A549 (cell line): ENCODE measurements at regions not wholly inside any gene's neighbourhood (a gene's known extent, or its start where the extent isn't known, plus 50 kb on each side); places are given as distances from the start of the nearest gene placed in this dataset.

Source experiments
- ATAC-seq, 2 experiments: fragments of 200-7000 bp in 1 of 2; fragments of >200 bp in 1 of 2; cut with Nextera tagmentation in 1 of 2; cut with Tn5 transposase in 1 of 2; 3 replicates each; pipeline versions ENCODE4 v1.8.0 to v1.9.1; 2018 to 2020; ENCODE audit warnings: mild to moderate bottlenecking in 1 of 2, moderate library complexity in 1 of 2
- CTCF ChIA-PET: fragments of 300-600 bp; sonication (Branson Sonifier 250); formaldehyde crosslinking; extraction: SDS; loops from one replicate; lab custom pipeline; 2021; ENCODE audit warnings: antibody characterized with exemption, inconsistent platforms; lab: Yijun Ruan, JAX
- POLR2A ChIA-PET: fragments of 350-600 bp; formaldehyde crosslinking; extraction: SDS; loops from one replicate; lab custom pipeline; 2021; ENCODE audit warnings: antibody characterized with exemption, inconsistent platforms; lab: Yijun Ruan, JAX
- DNase-seq, 2 experiments: peaks; one replicate each; pipeline versions ENCODE4 v3.0.0 to v3.0.0-alpha.2; 2011 to 2016; ENCODE audit warnings: low read depth in 1 of 2, low spot score in 1 of 2
- FAIRE-seq: peaks from 2 replicates; lab custom pipeline; 2011; peaks lifted over from hg19 to GRCh38; lab: Jason Lieb, UNC
- H3K27ac ChIP-seq, 2 experiments: fragments of >200 bp; sonication (Bioruptor Twin); formaldehyde crosslinking; 3 replicates each; pipeline ENCODE4 v1.5.1; 2016 to 2017
- H3K4me1 ChIP-seq: fragments of >200 bp; sonication (Bioruptor Twin); formaldehyde crosslinking; 3 replicates; pipeline ENCODE4 v1.6.1; 2016
- H3K4me2 ChIP-seq: fragments of >200 bp; sonication (Bioruptor Twin); formaldehyde crosslinking; 3 replicates; pipeline ENCODE4 v1.6.1; 2016
- H3K4me3 ChIP-seq: fragments of >200 bp; sonication (Bioruptor Twin); formaldehyde crosslinking; 3 replicates; pipeline ENCODE4 v1.5.1; 2016
- H3K9me3 ChIP-seq: fragments of >200 bp; sonication (Bioruptor Twin); formaldehyde crosslinking; 3 replicates; pipeline ENCODE4 v1.6.1; 2016
- ATOH8 ChIP-seq: fragments of 250-450 bp; sonication (Bioruptor Pico); IDR thresholded peaks from 2 replicates; pipeline ENCODE4 v1.5.0; 2020; ENCODE audit warnings: low read depth, mild to moderate bottlenecking, moderate library complexity
- BCL3 ChIP-seq: fragments of >200 bp; sonication (Bioruptor Twin); formaldehyde crosslinking; IDR thresholded peaks from 3 replicates; pipeline ENCODE4 v1.6.1; 2016
- CTCF ChIP-seq: fragments of >200 bp; sonication (Bioruptor Twin); formaldehyde crosslinking; IDR thresholded peaks from 3 replicates; pipeline ENCODE4 v1.5.1; 2016
- EHF ChIP-seq: fragments of 250-450 bp; sonication (Bioruptor Pico); IDR thresholded peaks from 2 replicates; pipeline ENCODE4 v1.5.0; 2020; ENCODE audit warnings: mild to moderate bottlenecking
- EHMT2 ChIP-seq: fragments of 200-600 bp; sonication (generic); IDR thresholded peaks from 2 replicates; pipeline ENCODE4 v1.6.1; 2016; ENCODE audit warnings: antibody characterized with exemption, low read depth, mild to moderate bottlenecking, moderate library complexity
- ELK1 ChIP-seq: fragments of 150-350 bp; IDR thresholded peaks from 2 replicates; pipeline ENCODE4 v1.6.1; 2014; ENCODE audit warnings: low read depth, mild to moderate bottlenecking, low read length
- EP300 ChIP-seq, 2 experiments: fragments of >200 bp; sonication (Bioruptor Twin); formaldehyde crosslinking; IDR thresholded peaks; 2 replicates in 1 of 2; 3 replicates in 1 of 2; pipeline ENCODE4 v1.6.1; 2016 to 2017
- ESRRA ChIP-seq: fragments of 150-350 bp; IDR thresholded peaks from 2 replicates; pipeline ENCODE4 v1.6.1; 2014; ENCODE audit warnings: mild to moderate bottlenecking, low read length, borderline replicate concordance
- FOSB ChIP-seq: fragments of 250-450 bp; sonication (Bioruptor Pico); IDR thresholded peaks from 2 replicates; pipeline ENCODE4 v1.5.0; 2020; ENCODE audit warnings: mild to moderate bottlenecking, moderate library complexity
- FOXS1 ChIP-seq: fragments of 250-450 bp; sonication (Bioruptor Pico); IDR thresholded peaks from 2 replicates; pipeline ENCODE4 v1.5.0; 2020; ENCODE audit warnings: mild to moderate bottlenecking, moderate library complexity
- GATA3 ChIP-seq: IDR thresholded peaks from 2 replicates; pipeline ENCODE4 v1.6.1; 2012; ENCODE audit warnings: borderline replicate concordance
- HMGXB4 ChIP-seq: fragments of 250-450 bp; sonication (Bioruptor Pico); IDR thresholded peaks from 2 replicates; pipeline ENCODE4 v1.5.0; 2021; ENCODE audit warnings: mild to moderate bottlenecking, moderate library complexity, borderline replicate concordance
- HOXA7 ChIP-seq: fragments of 250-450 bp; sonication (Bioruptor Pico); IDR thresholded peaks from 2 replicates; pipeline ENCODE4 v1.5.0; 2020; ENCODE audit warnings: mild to moderate bottlenecking, moderate library complexity
- HOXB13 ChIP-seq: fragments of 250-450 bp; sonication (Bioruptor Pico); IDR thresholded peaks from 2 replicates; pipeline ENCODE4 v1.5.0; 2020; ENCODE audit warnings: low read depth, mild to moderate bottlenecking, moderate library complexity
- POLR2A ChIP-seq: IDR thresholded peaks from 2 replicates; pipeline ENCODE4 v1.6.1; 2012; ENCODE audit warnings: mild to moderate bottlenecking, low read length
- POLR2AphosphoS2 ChIP-seq: conservative IDR thresholded peaks from 2 replicates; pipeline ENCODE4 v1.6.1; 2012; ENCODE audit warnings: low read length, improper control_type of control experiment, inconsistent platforms
- RARB ChIP-seq: fragments of 250-450 bp; sonication (Bioruptor Pico); IDR thresholded peaks from 2 replicates; pipeline ENCODE4 v1.8.0; 2021; ENCODE audit warnings: mild to moderate bottlenecking, moderate library complexity
- RCOR1 ChIP-seq: fragments of 150-350 bp; IDR thresholded peaks from 2 replicates; pipeline ENCODE4 v1.6.1; 2014; ENCODE audit warnings: antibody characterized with exemption, low read length, low read depth
- REST ChIP-seq: fragments of 200-600 bp; sonication (generic); IDR thresholded peaks from 2 replicates; pipeline ENCODE4 v1.6.1; 2016; ENCODE audit warnings: antibody characterized with exemption, mild to moderate bottlenecking, moderate library complexity
- RFX5 ChIP-seq: fragments of 450-650 bp; IDR thresholded peaks from 2 replicates; pipeline ENCODE4 v1.7.1; 2014; ENCODE audit warnings: antibody characterized with exemption, mild to moderate bottlenecking, moderate library complexity
- TP53 ChIP-seq: fragments of 250-450 bp; sonication (Bioruptor Pico); IDR thresholded peaks from 2 replicates; pipeline ENCODE4 v1.5.0; 2021; ENCODE audit warnings: mild to moderate bottlenecking, moderate library complexity
- ZFP36 ChIP-seq: fragments of 450-650 bp; IDR thresholded peaks from 2 replicates; pipeline ENCODE4 v1.6.1; 2014; ENCODE audit warnings: borderline replicate concordance; ENCODE audit not compliant: partially characterized antibody
- WGBS: methylation state at CpG from one replicate; pipeline ENCODE4 v1.1.6; 2017; ENCODE audit errors: missing lambda C conversion rate; 5-methylcytosine and 5-hydroxymethylcytosine counted together

GRCh38 chr13:107462501-107462900 lies 752.8 kb downstream of the LIG4 start:
- no peaks in the 10 kb centered on the region for H3K4me1 ChIP-seq
- FAIRE-seq (no peak), ATAC-seq (no peak), DNase-seq (no peak)
- CTCF ChIA-PET, result no interaction called here
- no peaks in the 10 kb centered on the region for H3K9me3 ChIP-seq
- POLR2A ChIA-PET, result no interaction called here
- TF ChIP-seq POLR2AphosphoS2, result no peak
- TF ChIP-seq TP53 (CRISPR knock-in tag), result no peak
- TF ChIP-seq EP300 (IDR thresholded peaks at IDR 0.05), result no peak
- no peak for TF ChIP-seq HOXB13
- TF ChIP-seq EHMT2, result no peak
- TF ChIP-seq FOSB (CRISPR knock-in tag), result no peak
- no peak for TF ChIP-seq REST
- TF ChIP-seq CTCF, result no peak
- no peak for TF ChIP-seq RFX5
- no peak for TF ChIP-seq GATA3
- TF ChIP-seq HOXA7, result no peak
- 0% methylated on average over 2 of the region's 2 CpGs for WGBS
- H3K4me3 ChIP-seq, result no peak overlapping the region
- H3K27ac ChIP-seq, result no peak overlapping the region
- no peak overlapping the region for H3K4me2 ChIP-seq

- no peak overlapping the region for H3K4me2 ChIP-seq
- CTCF ChIA-PET, result no interaction called here
- no peak for DNase-seq
Observed at GRCh38 chr13:107461751-107462150, 753.6 kb downstream of the LIG4 start.

More at GRCh38 chr13:107461751-107462150, 753.6 kb downstream of the LIG4 start:
- no peak for ATAC-seq
- Histone ChIP-seq H3K27ac (no peak overlapping the region), H3K4me1 (no peaks in the 10 kb centered on the region), H3K4me3 (no peak overlapping the region), H3K9me3 (no peaks in the 10 kb centered on the region)
- POLR2A ChIA-PET, result no interaction called here
- no peak for TF ChIP-seq EHF (CRISPR knock-in tag)
- no peak for TF ChIP-seq EHMT2
- TF ChIP-seq FOXS1, result no peak
- TF ChIP-seq POLR2A, result no peak
- TF ChIP-seq POLR2AphosphoS2, result no peak
- no peak for TF ChIP-seq ELK1
- no peak for TF ChIP-seq TP53 (CRISPR knock-in tag)
- no peak for TF ChIP-seq HMGXB4 (CRISPR knock-in tag)
- TF ChIP-seq RARB, result no peak
- no peak for TF ChIP-seq RCOR1
- TF ChIP-seq BCL3, result no peak
- TF ChIP-seq ESRRA, result no peak
- no peak for TF ChIP-seq ATOH8 (CRISPR knock-in tag)
- TF ChIP-seq ZFP36, result no peak
- no peak for TF ChIP-seq HOXB13
- 8% methylated on average over 1 of the region's 1 CpG for WGBS
- no peak for FAIRE-seq
